H1 (cell line): ENCODE measurements at regions not wholly inside any gene's neighbourhood (a gene's known extent, or its start where the extent isn't known, plus 50 kb on each side); places are given as distances from the start of the nearest gene placed in this dataset.

Source experiments
- CTCF ChIA-PET: fragments of 300-600 bp; sonication (Branson Sonifier 250); formaldehyde crosslinking; loops from one replicate; lab custom pipeline; 2021; ENCODE audit not compliant: partially characterized antibody; lab: Charles Lee
- POLR2A ChIA-PET: fragments of 300-600 bp; sonication (Branson Sonifier 250); formaldehyde crosslinking; loops from one replicate; lab custom pipeline; 2021; ENCODE audit warnings: inconsistent platforms; ENCODE audit not compliant: partially characterized antibody; lab: Charles Lee
- DNase-seq, 2 experiments: peaks; one replicate each; pipeline versions ENCODE4 v3.0.0 to v3.0.0-alpha.2; 2010 to 2022; ENCODE audit warnings: low spot score in 2 of 2, low read depth in 1 of 2, mixed read lengths in 1 of 2
- FAIRE-seq: peaks from 2 replicates; lab custom pipeline; 2011; peaks lifted over from hg19 to GRCh38; lab: Jason Lieb, UNC
- H2AFZ ChIP-seq: 2 replicates; pipeline ENCODE4 v1.8.1; 2012; ENCODE audit warnings: low read length, inconsistent platforms
- H2AK5ac ChIP-seq: 2 replicates; pipeline ENCODE4 v1.6.1; 2013; ENCODE audit warnings: low read depth, low read length
- H2BK120ac ChIP-seq: replicated peaks from 2 replicates; pipeline ENCODE3; 2013; ENCODE audit warnings: low read depth, low read length, inconsistent platforms
- H2BK12ac ChIP-seq: 2 replicates; pipeline ENCODE4 v1.6.1; 2013; ENCODE audit warnings: low read depth, low read length
- H2BK15ac ChIP-seq: 2 replicates; pipeline ENCODE4 v1.6.1; 2013; ENCODE audit warnings: low read length
- H2BK20ac ChIP-seq: 2 replicates; pipeline ENCODE4 v1.6.1; 2013; ENCODE audit warnings: low read length
- H2BK5ac ChIP-seq: 2 replicates; pipeline ENCODE4 v1.6.1; 2013; ENCODE audit warnings: low read depth, low read length
- H3K14ac ChIP-seq: 2 replicates; pipeline ENCODE4 v1.6.1; 2013; ENCODE audit warnings: inconsistent platforms; ENCODE audit not compliant: insufficient read length
- H3K18ac ChIP-seq: 2 replicates; pipeline ENCODE4 v1.6.1; 2013; ENCODE audit warnings: low read length; ENCODE audit errors: extremely low read depth
- H3K23ac ChIP-seq: 2 replicates; pipeline ENCODE4 v1.6.1; 2013; ENCODE audit warnings: inconsistent platforms; ENCODE audit not compliant: insufficient read length
- H3K23me2 ChIP-seq: 2 replicates; pipeline ENCODE4 v1.6.1; 2013; ENCODE audit warnings: low read depth, low read length
- H3K27ac ChIP-seq: 2 replicates; pipeline ENCODE4 v1.6.1; 2011; ENCODE audit warnings: low read depth, low read length, inconsistent platforms
- H3K27me3 ChIP-seq, 4 experiments: replicated peaks in 1 of 4; 1 replicate in 1 of 4; 2 replicates in 3 of 4; pipeline versions ENCODE4 v1.6.1 to v1.8.1; 2011 to 2013; ENCODE audit warnings: low read length in 3 of 4, mild to moderate bottlenecking in 3 of 4, inconsistent platforms in 2 of 4, mixed read lengths in 2 of 4, moderate library complexity in 1 of 4; ENCODE audit not compliant: control insufficient read depth in 3 of 4, insufficient read depth in 3 of 4; ENCODE audit errors: extremely low read depth in 1 of 4
- H3K36me3 ChIP-seq, 4 experiments: 2 replicates each; pipeline versions ENCODE4 v1.6.1 to v1.8.1; 2011 to 2013; ENCODE audit warnings: mild to moderate bottlenecking in 4 of 4, low read length in 3 of 4, moderate library complexity in 2 of 4, control low read depth in 1 of 4, inconsistent platforms in 1 of 4; ENCODE audit not compliant: insufficient read depth in 4 of 4, control insufficient read depth in 2 of 4
- H3K4ac ChIP-seq: replicated peaks from 2 replicates; pipeline ENCODE3; 2013; ENCODE audit warnings: low read length, low read depth, mixed read lengths, inconsistent platforms; ENCODE audit not compliant: insufficient read length
- H3K4me1 ChIP-seq, 4 experiments: replicated peaks in 1 of 4; 1 replicate in 1 of 4; 2 replicates in 3 of 4; pipeline versions ENCODE4 v1.6.1 to v1.8.1; 2011 to 2013; ENCODE audit warnings: low read length in 3 of 4, inconsistent platforms in 2 of 4, mixed read lengths in 1 of 4; ENCODE audit not compliant: insufficient read depth in 4 of 4, control insufficient read depth in 3 of 4
- H3K4me2 ChIP-seq, 2 experiments: 2 replicates each; pipeline versions ENCODE4 v1.6.1 to v1.8.1; 2011 to 2013; ENCODE audit warnings: low read depth in 2 of 2, low read length in 2 of 2, control low read depth in 1 of 2, inconsistent platforms in 1 of 2, mild to moderate bottlenecking in 1 of 2; ENCODE audit not compliant: insufficient read depth in 1 of 2
- H3K4me3 ChIP-seq, 4 experiments: fragments of 200-600, 300-600 bp in 1 of 4; sonication (generic), shearing (Covaris generic), sonication (Bioruptor Twin) in 1 of 4; 2 replicates each; pipeline versions ENCODE4 v1.5.1 to v1.8.1; 2011 to 2016; ENCODE audit warnings: low read length in 4 of 4, low read depth in 3 of 4, control low read depth in 2 of 4, inconsistent platforms in 2 of 4, mild to moderate bottlenecking in 2 of 4, mixed read lengths in 1 of 4, moderate library complexity in 1 of 4; ENCODE audit not compliant: insufficient read depth in 2 of 4; ENCODE audit errors: extremely low read depth in 1 of 4
- H3K56ac ChIP-seq: replicated peaks from 2 replicates; pipeline ENCODE3; 2013; ENCODE audit warnings: low read depth, mild to moderate bottlenecking, mixed read lengths, low read length, inconsistent platforms; ENCODE audit not compliant: insufficient read length
- H3K79me1 ChIP-seq: 2 replicates; pipeline ENCODE4 v1.6.1; 2013; ENCODE audit warnings: low read depth, low read length, control low read depth
- H3K79me2 ChIP-seq, 2 experiments: 2 replicates each; pipeline versions ENCODE4 v1.6.1 to v1.8.1; 2012 to 2013; ENCODE audit warnings: low read length in 2 of 2, mild to moderate bottlenecking in 2 of 2, inconsistent platforms in 1 of 2; ENCODE audit not compliant: insufficient read depth in 2 of 2, control insufficient read depth in 1 of 2
- H3K9ac ChIP-seq, 4 experiments: replicated peaks in 1 of 4; 1 replicate in 1 of 4; 2 replicates in 3 of 4; pipeline versions ENCODE4 v1.6.1 to v1.8.1; 2011 to 2013; ENCODE audit warnings: low read depth in 3 of 4, low read length in 3 of 4, control low read depth in 2 of 4, mild to moderate bottlenecking in 2 of 4, moderate library complexity in 2 of 4, inconsistent platforms in 1 of 4; ENCODE audit errors: extremely low read depth in 1 of 4
- H3K9me3 ChIP-seq, 2 experiments: 2 replicates each; pipeline versions ENCODE4 v1.6.1 to v1.8.1; 2012 to 2013; ENCODE audit warnings: mild to moderate bottlenecking in 2 of 2, moderate library complexity in 2 of 2, control low read depth in 1 of 2, inconsistent platforms in 1 of 2, low read depth in 1 of 2, low read length in 1 of 2, mixed read lengths in 1 of 2; ENCODE audit not compliant: insufficient read depth in 2 of 2
- H4K20me1 ChIP-seq, 2 experiments: replicated peaks in 1 of 2; 2 replicates each; pipeline versions ENCODE3 to v1.8.1; 2011 to 2013; ENCODE audit warnings: inconsistent platforms in 2 of 2, low read length in 2 of 2, mild to moderate bottlenecking in 1 of 2; ENCODE audit not compliant: insufficient read depth in 2 of 2, control insufficient read depth in 1 of 2
- H4K5ac ChIP-seq: 2 replicates; pipeline ENCODE4 v1.6.1; 2013; ENCODE audit warnings: low read length, low read depth, mixed read lengths, inconsistent platforms; ENCODE audit not compliant: insufficient read length
- H4K8ac ChIP-seq: 2 replicates; pipeline ENCODE4 v1.8.0; 2013; ENCODE audit warnings: mild to moderate bottlenecking, moderate library complexity, low read length, inconsistent platforms; ENCODE audit not compliant: insufficient read depth; ENCODE audit errors: extremely low read depth
- H4K91ac ChIP-seq: replicated peaks from 2 replicates; pipeline ENCODE3; 2013; ENCODE audit warnings: low read length, mixed read lengths, inconsistent platforms; ENCODE audit not compliant: insufficient read length
- CTCF ChIP-seq, 3 experiments: IDR thresholded peaks; 1 replicate in 2 of 3; 2 replicates in 1 of 3; pipeline versions ENCODE4 v1.5.1 to v1.6.1; 2011; ENCODE audit warnings: low read length in 3 of 3, mild to moderate bottlenecking in 3 of 3, inconsistent platforms in 2 of 3, low read depth in 1 of 3, moderate library complexity in 1 of 3; ENCODE audit not compliant: insufficient read depth in 1 of 3; ENCODE audit errors: control extremely low read depth in 1 of 3
- EZH2 ChIP-seq: fragments of 200-600 bp; sonication (generic); IDR thresholded peaks from 2 replicates; pipeline ENCODE4 v1.7.1; 2012; ENCODE audit warnings: low read depth, mild to moderate bottlenecking, moderate library complexity, low read length, inconsistent platforms; ENCODE audit not compliant: severe bottlenecking
- GABPA ChIP-seq: IDR thresholded peaks from 2 replicates; pipeline ENCODE4 v1.6.1; 2011; ENCODE audit warnings: mild to moderate bottlenecking, low read length, moderate library complexity, borderline replicate concordance; ENCODE audit not compliant: insufficient read depth
- JUN ChIP-seq: IDR thresholded peaks from 2 replicates; pipeline ENCODE4 v1.6.1; 2011; ENCODE audit warnings: low read depth, mild to moderate bottlenecking, improper control_type of control experiment, low read length
- NRF1 ChIP-seq: IDR thresholded peaks from 2 replicates; pipeline ENCODE4 v1.6.1; 2011; ENCODE audit warnings: mild to moderate bottlenecking, low read depth, low read length, improper control_type of control experiment
- PHF8 ChIP-seq: fragments of 200-600 bp; sonication (generic); conservative IDR thresholded peaks from 2 replicates; pipeline ENCODE4 v1.7.1; 2012; ENCODE audit warnings: low read depth, mild to moderate bottlenecking, inconsistent platforms, low read length, moderate library complexity
- POLR2A ChIP-seq, 2 experiments: IDR thresholded peaks; 1 replicate in 1 of 2; 2 replicates in 1 of 2; pipeline ENCODE4 v1.6.1; 2011; ENCODE audit warnings: low read depth in 2 of 2, low read length in 2 of 2, mild to moderate bottlenecking in 2 of 2; ENCODE audit errors: control extremely low read depth in 1 of 2
- SIN3A ChIP-seq, 2 experiments: IDR thresholded peaks in 1 of 2; conservative IDR thresholded peaks in 1 of 2; 2 replicates each; pipeline ENCODE4 v1.6.1; 2011 to 2012; ENCODE audit warnings: low read length in 2 of 2, improper control_type of control experiment in 1 of 2, low read depth in 1 of 2, mild to moderate bottlenecking in 1 of 2
- TAF1 ChIP-seq: IDR thresholded peaks from 2 replicates; pipeline ENCODE4 v1.6.1; 2011; ENCODE audit warnings: mild to moderate bottlenecking, low read depth, low read length
- WGBS, 2 experiments: shearing (Covaris generic) in 1 of 2; methylation state at CpG; one replicate each; pipeline versions ENCODE4 v1.1.6 to v1.1.7; 2013 to 2015; ENCODE audit warnings: low lambda C conversion rate in 2 of 2, mixed read lengths in 2 of 2, inconsistent platforms in 1 of 2, low coverage in 1 of 2, missing lambda C conversion rate in 1 of 2; ENCODE audit not compliant: insufficient replicate concordance in 2 of 2, insufficient coverage in 1 of 2, insufficient read length in 1 of 2; ENCODE audit errors: extremely low coverage in 1 of 2, missing lambda C conversion rate in 1 of 2; 5-methylcytosine and 5-hydroxymethylcytosine counted together

- DNase-seq (no peak), FAIRE-seq (no peak)
- Histone ChIP-seq H2BK15ac (no peak overlapping the region), H3K23me2 (no peaks in the 10 kb centered on the region), H2BK120ac (no peak overlapping the region), H3K4me3 (no peak overlapping the region), H3K56ac (no peak overlapping the region), H4K91ac (no peak overlapping the region), H3K27ac (no peak overlapping the region), H3K9me3 (no peaks in the 10 kb centered on the region), H4K20me1 (no peaks in the 10 kb centered on the region), H3K79me1 (no peaks in the 10 kb centered on the region), H3K14ac (no peak overlapping the region), H3K27me3 (no peaks in the 10 kb centered on the region), H4K5ac (no peak overlapping the region), H3K23ac (no peak overlapping the region), H2AK5ac (no peak overlapping the region), H3K18ac (no peak overlapping the region), H4K8ac (no peak overlapping the region), H3K4me1 (no peaks in the 10 kb centered on the region), H3K4me2 (no peak overlapping the region), H3K4ac (no peak overlapping the region), H2BK5ac (no peak overlapping the region), H2BK12ac (no peak overlapping the region), H3K9ac (no peak overlapping the region), H3K36me3 (no peaks in the 10 kb centered on the region), H2BK20ac (no peak overlapping the region), H2AFZ (no peak overlapping the region), H3K79me2 (no peaks in the 10 kb centered on the region)
- TF ChIP-seq SIN3A (conservative IDR thresholded peaks at IDR 0.05 in 1 of 2, IDR thresholded peaks at IDR 0.05 in 1 of 2; ENCODE audit: low read depth in 1 of 2, low read length in 2 of 2): no peak
- no peak for TF ChIP-seq JUN
- TF ChIP-seq CTCF (IDR thresholded peaks at IDR 0.05; ENCODE audit: control extremely low read depth in 1 of 3, insufficient read depth in 1 of 3, low read depth in 1 of 3, low read length in 3 of 3): no peak
- no peak for TF ChIP-seq POLR2A (IDR thresholded peaks at IDR 0.05; ENCODE audit: control extremely low read depth in 1 of 2, low read depth in 2 of 2, low read length in 2 of 2)
- TF ChIP-seq PHF8: no peak
- no peak for TF ChIP-seq EZH2
- no peak for TF ChIP-seq GABPA
- no peak for TF ChIP-seq NRF1
- TF ChIP-seq TAF1: no peak
- WGBS, 2 experiments: 92% methylated on average over 1 of the region's 1 CpG; no CpG with 5 or more reads in 1 of the 2 experiments
- POLR2A ChIA-PET: no interaction called here
- CTCF ChIA-PET: no interaction called here
Measured at GRCh38 chr7:104054362-104054761, 64.9 kb upstream of the RELN start.
